RWPE2 (cell line): ENCODE measurements at regions not wholly inside any gene's neighbourhood (a gene's known extent, or its start where the extent isn't known, plus 50 kb on each side); places are given as distances from the start of the nearest gene placed in this dataset.

Experiments
- ATAC-seq: fragments of 200-7000 bp; cut with Tn5 transposase; 3 replicates; pipeline ENCODE4 v1.9.1; 2021; ENCODE audit warnings: low read depth
- DNase-seq: peaks from one replicate; pipeline ENCODE4 v3.0.0-alpha.2; 2020; ENCODE audit warnings: low spot score
- H3K27ac ChIP-seq: fragments of 450-650 bp; 2 replicates; pipeline ENCODE4 v1.5.1; 2017; ENCODE audit warnings: mild to moderate bottlenecking; ENCODE audit not compliant: poor library complexity, severe bottlenecking
- H3K27me3 ChIP-seq: fragments of 250-450 bp; sonication (Bioruptor Pico); 2 replicates; pipeline ENCODE4 v1.5.1; 2021; ENCODE audit warnings: mild to moderate bottlenecking, moderate library complexity; ENCODE audit not compliant: insufficient read depth, poor library complexity, severe bottlenecking
- H3K36me3 ChIP-seq: fragments of 250-450 bp; sonication (Bioruptor Pico); 2 replicates; pipeline ENCODE4 v1.5.1; 2020; ENCODE audit warnings: low read depth, mild to moderate bottlenecking, moderate library complexity
- H3K4me1 ChIP-seq: fragments of 250-450 bp; sonication (Bioruptor Pico); 2 replicates; pipeline ENCODE4 v1.5.1; 2021; ENCODE audit warnings: mild to moderate bottlenecking, moderate library complexity; ENCODE audit not compliant: insufficient read depth, poor library complexity, severe bottlenecking
- H3K4me3 ChIP-seq: fragments of 250-450 bp; sonication (Bioruptor Pico); 2 replicates; pipeline ENCODE4 v1.5.1; 2021; ENCODE audit warnings: mild to moderate bottlenecking, moderate library complexity; ENCODE audit not compliant: severe bottlenecking
- H3K9me3 ChIP-seq: fragments of 250-450 bp; sonication (Bioruptor Pico); 2 replicates; pipeline ENCODE4 v1.5.1; 2021; ENCODE audit warnings: mild to moderate bottlenecking, moderate library complexity; ENCODE audit not compliant: severe bottlenecking
- CTCF ChIP-seq: fragments of 450-650 bp; IDR thresholded peaks from one replicate; pipeline ENCODE4 v1.5.1; 2017; ENCODE audit warnings: mild to moderate bottlenecking, moderate library complexity; ENCODE audit not compliant: poor library complexity, severe bottlenecking

GRCh38 chr5:18074961-18075360 is 440.7 kb downstream of the TAF11L14 start:
- ATAC-seq = no peak
- Histone ChIP-seq H3K27ac (no peak overlapping the region), H3K9me3 (no peaks in the 10 kb centered on the region), H3K4me1 (no peaks in the 10 kb centered on the region), H3K4me3 (no peak overlapping the region), H3K36me3 (no peaks in the 10 kb centered on the region), H3K27me3 (no peaks in the 10 kb centered on the region)
- no peak for DNase-seq
- no peak for TF ChIP-seq CTCF

- Histone ChIP-seq H3K9me3 (no peaks in the 10 kb centered on the region), H3K27me3 (no peaks in the 10 kb centered on the region), H3K4me1 (no peaks in the 10 kb centered on the region), H3K27ac (no peak overlapping the region), H3K4me3 (no peak overlapping the region), H3K36me3 (no peaks in the 10 kb centered on the region)
- TF ChIP-seq CTCF = no peak
- ATAC-seq = no peak
- no peak for DNase-seq
Measured at GRCh38 chr5:18078157-18078556, 443.9 kb downstream of the TAF11L14 start.

GRCh38 chr5:18079831-18080230 is 445.6 kb downstream of the TAF11L14 start:
- H3K27me3 ChIP-seq = no peaks in the 10 kb centered on the region
- H3K9me3 ChIP-seq = no peaks in the 10 kb centered on the region
- H3K36me3 ChIP-seq = no peaks in the 10 kb centered on the region
- no peak for TF ChIP-seq CTCF
- no peak overlapping the region for H3K27ac ChIP-seq
- H3K4me1 ChIP-seq = no peaks in the 10 kb centered on the region
- no peak overlapping the region for H3K4me3 ChIP-seq
- DNase-seq (no peak), ATAC-seq (no peak)

GRCh38 chr5:18088020-18088579 is 453.8 kb downstream of the TAF11L14 start:
- no peak for DNase-seq
- Histone ChIP-seq H3K27me3 (no peaks in the 10 kb centered on the region), H3K9me3 (no peaks in the 10 kb centered on the region), H3K27ac (no peak overlapping the region), H3K4me3 (no peak overlapping the region), H3K4me1 (no peaks in the 10 kb centered on the region), H3K36me3 (no peaks in the 10 kb centered on the region)
- no peak for TF ChIP-seq CTCF
- ATAC-seq = no peak

DNA sequence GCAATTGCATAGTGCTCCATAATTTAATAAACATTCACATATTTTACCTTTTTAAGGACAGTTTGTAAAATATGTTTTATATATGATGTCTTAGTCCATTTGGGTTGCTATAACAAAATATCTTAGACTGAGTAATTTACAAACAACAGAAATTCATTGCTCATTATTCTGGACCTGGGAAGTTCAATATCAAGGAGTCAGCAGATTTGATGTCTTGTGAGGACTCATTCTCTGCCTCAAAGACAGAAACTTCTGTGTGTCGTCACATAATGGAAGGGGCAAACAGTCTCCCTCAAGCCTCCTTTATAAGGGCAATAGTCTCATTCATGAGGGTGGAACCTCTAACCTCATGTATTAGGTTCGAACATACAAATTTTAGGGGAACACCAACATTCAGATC is 455.9 kb downstream of the TAF11L14 start:
- no peak for TF ChIP-seq CTCF
- H3K4me1 ChIP-seq = no peaks in the 10 kb centered on the region
- H3K27ac ChIP-seq = no peak overlapping the region
- ATAC-seq (no peak), DNase-seq (no peak)
- H3K36me3 ChIP-seq = no peaks in the 10 kb centered on the region
- no peaks in the 10 kb centered on the region for H3K27me3 ChIP-seq
- no peaks in the 10 kb centered on the region for H3K9me3 ChIP-seq
- no peak overlapping the region for H3K4me3 ChIP-seq
